HG02759 (cell line): ENCODE measurements at regions not wholly inside any gene's neighbourhood (a gene's known extent, or its start where the extent isn't known, plus 50 kb on each side); places are given as distances from the start of the nearest gene placed in this dataset.

Experiments
- ATAC-seq: cut with Tn5 transposase; IDR thresholded peaks from one replicate; pipeline ENCODE4 v1.9.1; 2021; ENCODE audit warnings: mild to moderate bottlenecking, moderate library complexity; ENCODE audit not compliant: unreplicated experiment

DNA sequence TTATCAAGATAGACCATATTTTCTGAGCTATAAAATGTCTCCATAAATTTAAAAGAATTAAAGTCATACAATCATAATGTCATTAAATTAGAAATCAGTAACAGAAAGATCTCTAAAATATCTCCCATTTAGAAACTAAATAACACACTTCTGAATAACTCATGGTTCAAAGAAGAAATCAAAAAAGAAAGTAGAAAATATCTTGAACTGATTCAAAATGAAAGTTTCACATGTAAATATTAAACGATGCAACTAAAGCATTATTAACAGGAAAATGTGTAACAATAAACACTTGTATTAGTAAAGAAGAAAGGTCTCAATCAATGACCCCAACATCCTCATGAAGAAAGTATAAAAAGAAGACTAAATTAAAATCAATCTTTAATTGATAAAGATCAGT, 50.5 kb upstream of the PZP start:
- ATAC-seq: no peak
